ENCODE measurements at regions not wholly inside any gene's neighbourhood (a gene's known extent, or its start where the extent isn't known, plus 50 kb on each side); places are given as distances from the start of the nearest gene placed in this dataset.

- Histone ChIP-seq H3K9me3 (ENCODE audit: control insufficient read depth in 5 of 5, low read length in 5 of 5) (no peaks in the 10 kb centered on the region), H3K27ac (ENCODE audit: low read depth, low read length) (no peak overlapping the region), H3K27me3 (ENCODE audit: control insufficient read depth in 5 of 5, insufficient read depth in 4 of 5, low read length in 5 of 5) (no peaks in the 10 kb centered on the region)
Observed at GRCh38 chr2:67626656-67627055, 229.5 kb downstream of the ETAA1 start.

GRCh38 chr2:67627456-67628207, 230.5 kb downstream of the ETAA1 start:
- peaks cover 0 to 9% (median 3%) of the 10 kb centered on the region in 5 donors for H3K4me1 ChIP-seq (ENCODE audit: control insufficient read depth in 5 of 5, insufficient read depth in 5 of 5, low read length in 5 of 5)
- no peaks in the 10 kb centered on the region for H3K36me3 ChIP-seq (ENCODE audit: control insufficient read depth in 5 of 5, insufficient read depth in 5 of 5, low read length in 5 of 5)
- H3K9ac ChIP-seq (ENCODE audit: low read length in 5 of 5), result no peak overlapping the region
- H3K9me3 ChIP-seq (ENCODE audit: control insufficient read depth in 5 of 5, low read length in 5 of 5), result no peaks in the 10 kb centered on the region
- no peak overlapping the region for H3K4me3 ChIP-seq (ENCODE audit: low read depth in 1 of 5, low read length in 5 of 5)
- no peak overlapping the region for H3K27ac ChIP-seq (ENCODE audit: low read depth, low read length)
- no peaks in the 10 kb centered on the region for H3K27me3 ChIP-seq (ENCODE audit: control insufficient read depth in 5 of 5, insufficient read depth in 4 of 5, low read length in 5 of 5)

More at GRCh38 chr2:67626656-67627055, 229.5 kb downstream of the ETAA1 start:
- Histone ChIP-seq H3K36me3 (ENCODE audit: control insufficient read depth in 5 of 5, insufficient read depth in 5 of 5, low read length in 5 of 5) (no peaks in the 10 kb centered on the region), H3K4me3 (ENCODE audit: low read depth in 1 of 5, low read length in 5 of 5) (no peak overlapping the region), H3K9ac (ENCODE audit: low read length in 5 of 5) (no peak overlapping the region), H3K4me1 (ENCODE audit: control insufficient read depth in 5 of 5, insufficient read depth in 5 of 5, low read length in 5 of 5) (peaks cover 0 to 9% (median 3%) of the 10 kb centered on the region in 5 donors)

DNA sequence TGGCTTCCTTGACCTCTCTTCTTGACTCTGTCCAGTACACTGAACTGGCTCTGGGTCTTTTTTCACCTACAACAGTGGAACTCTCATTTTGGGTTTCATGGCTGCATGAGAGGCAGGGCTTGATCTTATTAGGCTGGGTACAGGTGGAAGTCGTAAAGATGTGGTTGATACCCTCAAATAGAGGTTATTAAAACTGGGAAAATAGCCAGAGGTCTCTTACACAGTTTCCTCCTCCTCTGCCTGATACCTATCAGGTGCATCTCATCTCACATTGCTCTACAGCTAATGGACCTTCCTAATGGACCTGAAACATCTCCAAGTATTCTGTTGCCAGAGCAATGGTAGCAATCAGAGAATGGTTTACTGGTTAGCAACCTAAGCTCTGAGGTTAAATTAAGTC, 231.8 kb downstream of the ETAA1 start:
- peaks cover 0 to 11% (median 6%) of the 10 kb centered on the region in 5 donors for H3K4me1 ChIP-seq (ENCODE audit: control insufficient read depth in 5 of 5, insufficient read depth in 5 of 5, low read length in 5 of 5)
- H3K27me3 ChIP-seq (ENCODE audit: control insufficient read depth in 5 of 5, insufficient read depth in 4 of 5, low read length in 5 of 5), result no peaks in the 10 kb centered on the region
- no peak overlapping the region for H3K4me3 ChIP-seq (ENCODE audit: low read depth in 1 of 5, low read length in 5 of 5)
- H3K27ac ChIP-seq (ENCODE audit: low read depth, low read length), result no peak overlapping the region
- H3K9me3 ChIP-seq (ENCODE audit: control insufficient read depth in 5 of 5, low read length in 5 of 5), result no peaks in the 10 kb centered on the region
- no peaks in the 10 kb centered on the region for H3K36me3 ChIP-seq (ENCODE audit: control insufficient read depth in 5 of 5, insufficient read depth in 5 of 5, low read length in 5 of 5)
- H3K9ac ChIP-seq (ENCODE audit: low read length in 5 of 5), result no peak overlapping the region

DNA sequence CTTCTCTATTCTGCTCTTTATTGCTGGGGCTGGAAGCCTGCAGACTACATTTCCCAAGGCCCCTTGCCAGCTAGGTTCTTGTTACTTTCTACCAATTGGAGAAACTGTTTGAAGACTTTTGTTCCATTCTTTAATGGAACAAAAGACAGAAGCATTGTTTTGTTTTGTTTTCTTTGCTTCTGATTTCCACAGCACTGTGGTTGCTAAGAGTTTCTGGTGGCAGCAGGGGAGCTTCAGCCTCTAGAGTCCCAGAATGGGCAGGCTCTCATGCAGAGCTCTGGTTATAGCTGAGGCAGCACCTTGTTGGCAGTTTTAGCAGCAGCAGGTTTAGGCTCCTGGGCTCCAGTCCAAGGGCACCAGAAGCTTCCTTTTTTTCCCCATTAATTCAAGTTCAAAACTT, 234.3 kb downstream of the ETAA1 start:
- Histone ChIP-seq H3K9ac (ENCODE audit: low read length in 5 of 5) (no peak overlapping the region), H3K27me3 (ENCODE audit: control insufficient read depth in 5 of 5, insufficient read depth in 4 of 5, low read length in 5 of 5) (no peaks in the 10 kb centered on the region), H3K4me1 (ENCODE audit: control insufficient read depth in 5 of 5, insufficient read depth in 5 of 5, low read length in 5 of 5) (peaks cover 0 to 3% (median 0%) of the 10 kb centered on the region in 5 donors), H3K36me3 (ENCODE audit: control insufficient read depth in 5 of 5, insufficient read depth in 5 of 5, low read length in 5 of 5) (no peaks in the 10 kb centered on the region), H3K4me3 (ENCODE audit: low read depth in 1 of 5, low read length in 5 of 5) (no peak overlapping the region), H3K9me3 (ENCODE audit: control insufficient read depth in 5 of 5, low read length in 5 of 5) (no peaks in the 10 kb centered on the region), H3K27ac (ENCODE audit: low read depth, low read length) (no peak overlapping the region)

DNA sequence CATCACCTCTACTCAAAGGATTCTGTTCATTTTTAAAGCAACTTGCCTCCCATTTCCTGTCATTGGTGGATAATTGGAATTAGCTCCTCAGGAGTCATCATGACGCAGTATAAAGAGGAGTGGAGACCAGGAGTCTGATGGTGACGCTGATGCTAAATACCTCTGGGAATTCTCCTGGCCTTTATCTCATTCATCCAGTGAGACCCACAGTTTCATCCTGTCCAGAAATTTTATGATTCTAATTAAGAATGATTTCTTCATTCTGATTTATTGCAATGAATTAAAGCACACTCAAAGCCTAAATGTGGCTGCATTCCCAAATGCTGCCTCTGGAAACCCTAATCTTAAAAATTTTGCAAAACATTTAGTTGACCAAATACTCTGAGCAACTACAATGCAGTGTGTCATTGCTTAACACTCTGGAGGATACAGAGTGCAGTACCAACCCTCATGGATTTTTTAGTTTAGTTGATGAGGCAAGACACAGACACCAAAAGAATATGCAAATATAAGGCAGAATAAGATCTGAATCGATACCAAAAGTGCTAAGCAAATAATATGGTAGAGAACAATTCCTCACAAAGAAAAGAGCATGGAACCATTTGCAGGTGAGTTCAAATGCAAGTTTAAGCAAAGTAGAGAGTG, 236.2 kb downstream of the ETAA1 start:
- H3K9me3 ChIP-seq (ENCODE audit: control insufficient read depth in 5 of 5, low read length in 5 of 5), result no peaks in the 10 kb centered on the region
- no peak overlapping the region for H3K9ac ChIP-seq (ENCODE audit: low read length in 5 of 5)
- H3K36me3 ChIP-seq (ENCODE audit: control insufficient read depth in 5 of 5, insufficient read depth in 5 of 5, low read length in 5 of 5), result no peaks in the 10 kb centered on the region
- H3K4me3 ChIP-seq (ENCODE audit: low read depth in 1 of 5, low read length in 5 of 5), result no peak overlapping the region
- no peaks in the 10 kb centered on the region for H3K27me3 ChIP-seq (ENCODE audit: control insufficient read depth in 5 of 5, insufficient read depth in 4 of 5, low read length in 5 of 5)
- peaks cover 0 to 3% (median 0%) of the 10 kb centered on the region in 5 donors for H3K4me1 ChIP-seq (ENCODE audit: control insufficient read depth in 5 of 5, insufficient read depth in 5 of 5, low read length in 5 of 5)
- H3K27ac ChIP-seq (ENCODE audit: low read depth, low read length), result no peak overlapping the region

DNA sequence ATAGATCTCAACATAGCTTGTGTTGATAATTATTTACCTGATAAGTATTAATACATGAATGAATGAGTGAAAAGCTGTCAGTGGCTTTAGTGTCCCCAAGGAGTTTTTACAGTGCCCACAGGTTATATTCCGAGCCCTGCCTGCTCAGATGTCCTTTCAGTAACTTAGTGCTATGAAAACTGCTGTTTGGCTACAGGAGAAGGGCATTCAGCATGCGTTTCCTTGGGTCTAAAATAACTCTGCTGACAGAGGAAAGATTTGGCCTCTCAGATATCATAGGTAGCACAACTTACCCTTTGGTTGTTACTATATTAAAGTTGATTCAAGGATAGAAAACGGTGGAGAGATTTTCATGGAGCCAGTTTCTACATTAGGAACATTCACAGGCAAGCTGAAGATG, 241.0 kb downstream of the ETAA1 start:
- H3K36me3 ChIP-seq (ENCODE audit: control insufficient read depth in 5 of 5, insufficient read depth in 5 of 5, low read length in 5 of 5), result no peaks in the 10 kb centered on the region
- no peak overlapping the region for H3K9ac ChIP-seq (ENCODE audit: low read length in 5 of 5)
- no peak overlapping the region for H3K4me3 ChIP-seq (ENCODE audit: low read depth in 1 of 5, low read length in 5 of 5)
- no peaks in the 10 kb centered on the region for H3K9me3 ChIP-seq (ENCODE audit: control insufficient read depth in 5 of 5, low read length in 5 of 5)
- no peaks in the 10 kb centered on the region for H3K27me3 ChIP-seq (ENCODE audit: control insufficient read depth in 5 of 5, insufficient read depth in 4 of 5, low read length in 5 of 5)
- H3K4me1 ChIP-seq (ENCODE audit: control insufficient read depth in 5 of 5, insufficient read depth in 5 of 5, low read length in 5 of 5), result peaks cover 0 to 3% (median 0%) of the 10 kb centered on the region in 5 donors
- no peak overlapping the region for H3K27ac ChIP-seq (ENCODE audit: low read depth, low read length)

DNA sequence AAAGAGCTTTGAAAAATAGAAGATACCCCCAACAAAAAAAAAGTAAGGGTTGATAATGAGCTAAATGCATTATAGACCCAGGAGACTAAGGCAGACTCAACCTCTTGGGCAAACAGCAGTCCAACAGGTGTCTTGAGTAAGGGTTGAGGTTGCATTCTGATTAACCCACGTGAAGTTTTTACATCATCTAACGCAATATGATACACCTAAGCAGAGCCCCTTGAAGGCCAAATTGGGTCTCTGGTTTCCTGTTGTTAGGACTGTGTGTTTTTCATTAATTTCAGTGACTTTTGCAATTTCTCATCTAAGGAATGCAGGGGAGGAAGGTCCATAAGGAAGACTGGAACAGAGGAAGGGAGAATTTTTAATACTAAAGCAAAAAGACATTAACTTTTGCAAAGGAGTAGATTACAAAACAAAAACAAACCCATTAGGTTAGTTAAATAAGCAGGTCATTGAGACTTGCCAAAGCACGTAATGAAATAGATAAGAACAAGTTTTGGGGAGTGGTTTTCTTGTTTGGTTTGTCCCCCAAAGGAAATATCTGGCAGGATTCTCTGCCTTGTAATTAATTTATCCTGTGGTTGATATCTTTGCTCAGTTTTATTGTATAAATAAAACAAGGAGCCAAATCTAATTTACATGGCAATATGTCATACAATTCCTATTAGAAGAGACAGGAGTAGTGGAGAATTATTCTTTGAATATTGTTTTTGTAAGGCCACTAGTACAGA, 244.3 kb downstream of the ETAA1 start:
- H3K4me1 ChIP-seq (ENCODE audit: control insufficient read depth in 5 of 5, insufficient read depth in 5 of 5, low read length in 5 of 5), result no peaks in the 10 kb centered on the region
- H3K9me3 ChIP-seq (ENCODE audit: control insufficient read depth in 5 of 5, low read length in 5 of 5), result peaks cover 0 to 2% (median under 1%) of the 10 kb centered on the region in 5 donors
- H3K9ac ChIP-seq (ENCODE audit: low read length in 5 of 5), result no peak overlapping the region
- no peak overlapping the region for H3K4me3 ChIP-seq (ENCODE audit: low read depth in 1 of 5, low read length in 5 of 5)
- H3K27me3 ChIP-seq (ENCODE audit: control insufficient read depth in 5 of 5, insufficient read depth in 4 of 5, low read length in 5 of 5), result no peaks in the 10 kb centered on the region
- H3K27ac ChIP-seq (ENCODE audit: low read depth, low read length), result no peak overlapping the region
- H3K36me3 ChIP-seq (ENCODE audit: control insufficient read depth in 5 of 5, insufficient read depth in 5 of 5, low read length in 5 of 5), result no peaks in the 10 kb centered on the region

DNA sequence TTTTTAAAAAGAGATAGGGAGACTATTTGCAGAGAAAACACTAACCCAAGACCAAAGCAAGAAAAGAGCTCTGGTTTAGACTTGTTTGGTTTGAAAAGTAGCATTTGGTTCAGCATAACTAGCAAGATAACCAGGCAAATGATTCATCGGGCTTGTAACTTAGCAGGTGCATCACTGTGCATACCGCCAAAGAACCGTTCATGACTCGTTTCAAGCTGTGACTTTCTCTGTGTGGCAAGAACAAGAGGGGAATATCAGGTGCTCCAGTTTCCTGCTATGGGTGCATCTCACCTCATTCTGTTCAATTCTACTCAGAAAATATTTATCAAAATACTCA, 244.9 kb downstream of the ETAA1 start:
- Histone ChIP-seq H3K27me3 (ENCODE audit: control insufficient read depth in 5 of 5, insufficient read depth in 4 of 5, low read length in 5 of 5) (no peaks in the 10 kb centered on the region), H3K27ac (ENCODE audit: low read depth, low read length) (no peak overlapping the region)

DNA sequence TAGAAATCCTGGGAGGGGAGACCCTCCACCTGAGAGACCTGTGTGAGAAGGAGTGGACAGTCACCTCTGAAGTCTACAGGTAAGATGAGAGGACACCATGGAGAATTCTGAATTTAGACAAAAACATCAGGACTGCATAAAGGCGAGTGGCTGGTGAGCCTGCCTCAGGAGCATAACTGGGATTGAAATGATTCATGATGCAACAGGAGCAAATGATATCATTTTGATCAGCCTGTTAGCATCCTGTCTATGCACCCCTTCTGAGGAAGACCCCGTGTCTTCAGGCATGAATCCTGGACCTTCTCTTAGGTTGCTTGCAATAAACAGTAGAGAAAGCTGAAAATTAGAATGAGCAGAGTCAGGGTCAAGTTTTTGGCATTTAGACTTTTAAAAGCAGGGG, 245.8 kb downstream of the ETAA1 start:
- no peak overlapping the region for H3K4me3 ChIP-seq (ENCODE audit: low read depth in 1 of 5, low read length in 5 of 5)
- no peaks in the 10 kb centered on the region for H3K27me3 ChIP-seq (ENCODE audit: control insufficient read depth in 5 of 5, insufficient read depth in 4 of 5, low read length in 5 of 5)
- H3K9me3 ChIP-seq (ENCODE audit: control insufficient read depth in 5 of 5, low read length in 5 of 5), result peaks cover 0 to 6% (median 5%) of the 10 kb centered on the region in 5 donors
- no peak overlapping the region for H3K27ac ChIP-seq (ENCODE audit: low read depth, low read length)
- no peaks in the 10 kb centered on the region for H3K36me3 ChIP-seq (ENCODE audit: control insufficient read depth in 5 of 5, insufficient read depth in 5 of 5, low read length in 5 of 5)
- no peak overlapping the region for H3K9ac ChIP-seq (ENCODE audit: low read length in 5 of 5)
- peaks cover 0 to 2% (median 0%) of the 10 kb centered on the region in 5 donors for H3K4me1 ChIP-seq (ENCODE audit: control insufficient read depth in 5 of 5, insufficient read depth in 5 of 5, low read length in 5 of 5)

More for the DNA sequence above, 244.9 kb downstream of the ETAA1 start:
- H3K4me3 ChIP-seq (ENCODE audit: low read depth in 1 of 5, low read length in 5 of 5), result no peak overlapping the region
- H3K4me1 ChIP-seq (ENCODE audit: control insufficient read depth in 5 of 5, insufficient read depth in 5 of 5, low read length in 5 of 5), result no peaks in the 10 kb centered on the region
- peaks cover 0 to 6% (median 3%) of the 10 kb centered on the region in 5 donors for H3K9me3 ChIP-seq (ENCODE audit: control insufficient read depth in 5 of 5, low read length in 5 of 5)
- H3K9ac ChIP-seq (ENCODE audit: low read length in 5 of 5), result no peak overlapping the region
- no peaks in the 10 kb centered on the region for H3K36me3 ChIP-seq (ENCODE audit: control insufficient read depth in 5 of 5, insufficient read depth in 5 of 5, low read length in 5 of 5)
